NCI-H524 (cell line): ENCODE measurements at regions not wholly inside any gene's neighbourhood (a gene's known extent, or its start where the extent isn't known, plus 50 kb on each side); places are given as distances from the start of the nearest gene placed in this dataset.

Source experiments
- DNase-seq, 2 experiments: peaks; one replicate each; lab custom pipeline; 2025; lab: John Stamatoyannopoulos, UW

GRCh38 chr2:15719566-15720313 is 128.1 kb downstream of the DDX1 start:
- no peak for DNase-seq

GRCh38 chr2:15720561-15721307 is 129.1 kb downstream of the DDX1 start:
- DNase-seq = no peak

GRCh38 chr2:15721411-15722067 is 129.9 kb downstream of the DDX1 start:
- DNase-seq = no peak

- no peak for DNase-seq
These were observed 131.3 kb downstream of the DDX1 start for GRCh38 chr2:15722980-15723379.

GRCh38 chr2:15724235-15724634 is 132.6 kb downstream of the DDX1 start:
- no peak for DNase-seq

GRCh38 chr2:15725101-15725781 is 133.6 kb downstream of the DDX1 start:
- DNase-seq = no peak

GRCh38 chr2:15725782-15726112 is 134.1 kb downstream of the DDX1 start:
- DNase-seq = no peak

GRCh38 chr2:15726321-15727057 is 134.8 kb downstream of the DDX1 start:
- peak in 1 of 2 experiments; percentile 72 for DNase-seq

GRCh38 chr2:15727396-15728244 is 136.0 kb downstream of the DDX1 start:
- no peak for DNase-seq

GRCh38 chr2:15728245-15728938 is 136.7 kb downstream of the DDX1 start:
- peak; percentile 18 to 56 for DNase-seq

GRCh38 chr2:15729001-15729400 is 137.3 kb downstream of the DDX1 start:
- DNase-seq = no peak

GRCh38 chr2:15729709-15730544 is 138.3 kb downstream of the DDX1 start:
- peak in 1 of 2 experiments; percentile 54 for DNase-seq

- DNase-seq = peak; percentile 35 to 73
These were observed 139.0 kb downstream of the DDX1 start for GRCh38 chr2:15730545-15731212.

GRCh38 chr2:15731213-15731888 is 139.7 kb downstream of the DDX1 start:
- no peak for DNase-seq

- DNase-seq = no peak
These were observed 140.2 kb downstream of the DDX1 start for GRCh38 chr2:15731889-15732271.

GRCh38 chr2:15732341-15733077 is 140.8 kb downstream of the DDX1 start:
- peak; percentile 38 to 90 for DNase-seq
